DND-41 (cell line): ENCODE measurements at regions not wholly inside any gene's neighbourhood (a gene's known extent, or its start where the extent isn't known, plus 50 kb on each side); places are given as distances from the start of the nearest gene placed in this dataset.

ENCODE experiments used
- ATAC-seq: fragments of 200-7000 bp; cut with Tn5 transposase; 3 replicates; pipeline ENCODE4 v1.9.1; 2021; ENCODE audit warnings: low read depth; ENCODE audit not compliant: insufficient read depth
- DNase-seq: peaks from one replicate; pipeline ENCODE4 v3.0.0-alpha.2; 2020
- H2AFZ ChIP-seq: 2 replicates; pipeline ENCODE4 v1.6.0; 2012; ENCODE audit warnings: low read depth, low read length
- H3K27ac ChIP-seq: 2 replicates; pipeline ENCODE4 v1.5.1; 2012; ENCODE audit warnings: low read length, inconsistent platforms
- H3K27me3 ChIP-seq: fragments of 200-600 bp; sonication (generic); 2 replicates; pipeline ENCODE4 v1.6.0; 2012; ENCODE audit warnings: low read length, mild to moderate bottlenecking, inconsistent platforms; ENCODE audit not compliant: insufficient read depth, poor library complexity
- H3K36me3 ChIP-seq: 2 replicates; pipeline ENCODE4 v1.5.1; 2012; ENCODE audit warnings: low read length, inconsistent platforms; ENCODE audit not compliant: insufficient read depth
- H3K4me1 ChIP-seq: 2 replicates; pipeline ENCODE4 v1.5.1; 2012; ENCODE audit warnings: mild to moderate bottlenecking, low read length; ENCODE audit not compliant: insufficient read depth
- H3K4me2 ChIP-seq: 2 replicates; pipeline ENCODE4 v1.6.0; 2012; ENCODE audit warnings: mild to moderate bottlenecking, moderate library complexity, low read length, inconsistent platforms; ENCODE audit not compliant: insufficient read depth
- H3K4me3 ChIP-seq, 2 experiments: fragments of 200-600 bp in 1 of 2; shearing (Covaris generic) in 1 of 2; 2 replicates each; pipeline ENCODE4 v1.5.1; 2012 to 2016; ENCODE audit warnings: inconsistent platforms in 2 of 2, low read length in 2 of 2, mild to moderate bottlenecking in 2 of 2, low read depth in 1 of 2, moderate library complexity in 1 of 2
- H3K79me2 ChIP-seq: 2 replicates; pipeline ENCODE4 v1.6.0; 2012; ENCODE audit warnings: low read length, inconsistent platforms; ENCODE audit not compliant: insufficient read depth
- H3K9ac ChIP-seq: 2 replicates; pipeline ENCODE4 v1.6.0; 2012; ENCODE audit warnings: low read depth, mild to moderate bottlenecking, inconsistent platforms, low read length, moderate library complexity
- H3K9me3 ChIP-seq: 2 replicates; pipeline ENCODE4 v1.5.1; 2012; ENCODE audit warnings: low read length, moderate library complexity, mild to moderate bottlenecking, inconsistent platforms; ENCODE audit not compliant: insufficient read depth, severe bottlenecking
- H4K20me1 ChIP-seq: 2 replicates; pipeline ENCODE4 v1.6.0; 2012; ENCODE audit warnings: low read length; ENCODE audit not compliant: insufficient read depth
- CTCF ChIP-seq: IDR thresholded peaks from 2 replicates; pipeline ENCODE4 v1.5.1; 2012; ENCODE audit warnings: borderline replicate concordance, low read length, moderate library complexity, mild to moderate bottlenecking; ENCODE audit not compliant: poor library complexity, severe bottlenecking; ENCODE audit errors: extremely low read depth
- EZH2 ChIP-seq: IDR thresholded peaks from 3 replicates; pipeline ENCODE4 v1.6.1; 2012; ENCODE audit warnings: borderline replicate concordance, low read depth, mild to moderate bottlenecking, moderate library complexity, low read length, inconsistent platforms; ENCODE audit not compliant: severe bottlenecking

- H3K9me3 ChIP-seq, result no peaks in the 10 kb centered on the region
- H3K9ac ChIP-seq, result no peak overlapping the region
- H2AFZ ChIP-seq, result no peak overlapping the region
- H4K20me1 ChIP-seq, result no peaks in the 10 kb centered on the region
- H3K4me1 ChIP-seq, result no peaks in the 10 kb centered on the region
- H3K79me2 ChIP-seq, result no peaks in the 10 kb centered on the region
- DNase-seq, result no peak
- ATAC-seq, result no peak
- peaks cover 3% of the 10 kb centered on the region for H3K27me3 ChIP-seq
- no peak overlapping the region for H3K4me2 ChIP-seq
- H3K36me3 ChIP-seq, result no peaks in the 10 kb centered on the region
- no peak overlapping the region for H3K27ac ChIP-seq
- no peak for TF ChIP-seq CTCF
- TF ChIP-seq EZH2, result no peak
- no peak overlapping the region for H3K4me3 ChIP-seq
Measured at GRCh38 chr9:113764572-113764971, 111.5 kb upstream of the ZNF618 start.

GRCh38 chr9:113769412-113769811 lies 106.7 kb upstream of the ZNF618 start:
- H2AFZ ChIP-seq, result no peak overlapping the region
- H3K27ac ChIP-seq, result no peak overlapping the region
- TF ChIP-seq CTCF (no peak), EZH2 (no peak)
- H3K4me3 ChIP-seq, result no peak overlapping the region
- DNase-seq (no peak), ATAC-seq (no peak)
- no peaks in the 10 kb centered on the region for H3K79me2 ChIP-seq
- H4K20me1 ChIP-seq, result no peaks in the 10 kb centered on the region
- peaks cover 3% of the 10 kb centered on the region for H3K27me3 ChIP-seq
- no peak overlapping the region for H3K4me2 ChIP-seq
- H3K9ac ChIP-seq, result no peak overlapping the region
- H3K4me1 ChIP-seq, result no peaks in the 10 kb centered on the region
- H3K36me3 ChIP-seq, result no peaks in the 10 kb centered on the region
- H3K9me3 ChIP-seq, result no peaks in the 10 kb centered on the region

GRCh38 chr9:113770396-113770795 lies 105.7 kb upstream of the ZNF618 start:
- no peaks in the 10 kb centered on the region for H4K20me1 ChIP-seq
- H3K36me3 ChIP-seq, result no peaks in the 10 kb centered on the region
- H3K79me2 ChIP-seq, result no peaks in the 10 kb centered on the region
- H3K27me3 ChIP-seq, result peaks cover 3% of the 10 kb centered on the region
- DNase-seq, result no peak
- no peak overlapping the region for H3K9ac ChIP-seq
- ATAC-seq, result no peak
- H3K4me2 ChIP-seq, result no peak overlapping the region
- H3K4me3 ChIP-seq, result no peak overlapping the region
- no peaks in the 10 kb centered on the region for H3K9me3 ChIP-seq
- no peak overlapping the region for H3K27ac ChIP-seq
- TF ChIP-seq CTCF (no peak), EZH2 (no peak)
- H3K4me1 ChIP-seq, result no peaks in the 10 kb centered on the region
- H2AFZ ChIP-seq, result no peak overlapping the region

- no peak overlapping the region for H3K9ac ChIP-seq
- TF ChIP-seq CTCF, result no peak
- no peak for TF ChIP-seq EZH2
- DNase-seq (no peak), ATAC-seq (no peak)
- H3K27me3 ChIP-seq, result peaks cover 7% of the 10 kb centered on the region
- H2AFZ ChIP-seq, result no peak overlapping the region
- no peaks in the 10 kb centered on the region for H3K36me3 ChIP-seq
- no peak overlapping the region for H3K4me3 ChIP-seq
- no peak overlapping the region for H3K27ac ChIP-seq
- H3K9me3 ChIP-seq, result no peaks in the 10 kb centered on the region
- no peak overlapping the region for H3K4me2 ChIP-seq
- no peaks in the 10 kb centered on the region for H4K20me1 ChIP-seq
- no peaks in the 10 kb centered on the region for H3K79me2 ChIP-seq
- no peaks in the 10 kb centered on the region for H3K4me1 ChIP-seq
Measured at GRCh38 chr9:113771199-113771598, 104.9 kb upstream of the ZNF618 start.
